ENCODE measurements at regions not wholly inside any gene's neighbourhood (a gene's known extent, or its start where the extent isn't known, plus 50 kb on each side); places are given as distances from the start of the nearest gene placed in this dataset.
A peak's percentile ranks its signal among the peaks of the same experiment; 100 is the strongest.
"Not testable (repeated sequence)": the region's sequence is repeated elsewhere in the genome, so short reads cannot be mapped to it uniquely, and the experiment has no call there.

DNA sequence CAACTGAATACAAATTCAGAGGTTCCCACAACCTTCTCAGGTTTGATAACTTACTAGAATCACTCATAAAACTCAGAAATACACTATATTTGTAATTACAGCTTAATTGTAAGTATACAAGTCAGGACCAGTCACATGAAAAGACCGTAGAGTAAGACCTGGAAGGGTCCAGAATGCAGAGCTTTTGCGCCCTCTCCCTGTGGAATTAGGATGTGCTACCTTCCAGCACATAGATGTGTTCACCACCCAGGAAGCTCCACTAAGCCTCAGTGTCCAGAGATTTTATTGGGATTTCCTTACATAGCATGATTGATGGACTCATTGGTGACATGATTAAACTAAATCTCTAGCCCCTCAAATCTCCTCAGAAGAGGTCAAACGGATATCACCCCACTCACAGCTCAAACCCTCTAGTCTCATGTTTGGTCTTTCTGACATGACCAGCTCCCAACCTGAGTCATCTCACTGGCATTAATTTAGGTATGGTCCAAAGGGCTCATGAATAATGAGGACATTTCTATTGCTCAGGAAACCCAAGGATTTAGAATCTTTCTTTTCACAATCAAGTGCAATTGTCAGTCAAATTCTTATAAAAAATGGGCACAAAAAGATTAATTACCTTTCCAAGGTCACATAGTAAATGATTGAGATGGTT lies 77.2 kb upstream of the UBASH3B start:
- TF ChIP-seq, protein P1, sequence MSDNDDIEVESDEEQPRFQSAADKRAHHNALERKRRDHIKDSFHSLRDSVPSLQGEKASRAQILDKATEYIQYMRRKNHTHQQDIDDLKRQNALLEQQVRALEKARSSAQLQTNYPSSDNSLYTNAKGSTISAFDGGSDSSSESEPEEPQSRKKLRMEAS (IDR thresholded peaks at IDR 0.05; ENCODE audit: low read depth, low read length), result no peak
- TF ChIP-seq, protein P2, sequence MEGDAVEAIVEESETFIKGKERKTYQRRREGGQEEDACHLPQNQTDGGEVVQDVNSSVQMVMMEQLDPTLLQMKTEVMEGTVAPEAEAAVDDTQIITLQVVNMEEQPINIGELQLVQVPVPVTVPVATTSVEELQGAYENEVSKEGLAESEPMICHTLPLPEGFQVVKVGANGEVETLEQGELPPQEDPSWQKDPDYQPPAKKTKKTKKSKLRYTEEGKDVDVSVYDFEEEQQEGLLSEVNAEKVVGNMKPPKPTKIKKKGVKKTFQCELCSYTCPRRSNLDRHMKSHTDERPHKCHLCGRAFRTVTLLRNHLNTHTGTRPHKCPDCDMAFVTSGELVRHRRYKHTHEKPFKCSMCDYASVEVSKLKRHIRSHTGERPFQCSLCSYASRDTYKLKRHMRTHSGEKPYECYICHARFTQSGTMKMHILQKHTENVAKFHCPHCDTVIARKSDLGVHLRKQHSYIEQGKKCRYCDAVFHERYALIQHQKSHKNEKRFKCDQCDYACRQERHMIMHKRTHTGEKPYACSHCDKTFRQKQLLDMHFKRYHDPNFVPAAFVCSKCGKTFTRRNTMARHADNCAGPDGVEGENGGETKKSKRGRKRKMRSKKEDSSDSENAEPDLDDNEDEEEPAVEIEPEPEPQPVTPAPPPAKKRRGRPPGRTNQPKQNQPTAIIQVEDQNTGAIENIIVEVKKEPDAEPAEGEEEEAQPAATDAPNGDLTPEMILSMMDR (IDR thresholded peaks at IDR 0.05; ENCODE audit: low read depth, low read length), result peak; percentile 44
- no peak overlapping the region for H3K4me3 ChIP-seq (ENCODE audit: low read depth, low read length)
- DNase-seq (ENCODE audit: low read depth), result peak; percentile 51

DNA sequence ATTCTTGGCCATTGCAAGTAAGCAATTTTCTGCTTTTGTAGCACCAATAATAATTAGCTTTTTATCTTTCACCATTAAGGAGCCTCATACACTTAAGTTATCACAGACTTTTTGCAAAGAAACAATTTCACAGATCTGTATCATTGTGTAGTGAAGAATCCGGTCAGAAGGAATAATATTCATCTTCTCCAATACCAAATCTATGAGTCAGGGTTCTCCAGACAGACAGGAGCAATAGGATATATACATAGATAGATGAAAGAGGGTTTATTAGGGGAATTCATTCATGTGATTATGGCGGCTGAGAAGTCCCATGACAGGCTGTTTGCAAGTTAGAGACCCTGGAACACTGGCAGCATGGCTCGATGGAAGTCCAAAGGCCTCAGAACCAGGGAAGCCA lies 82.9 kb upstream of the UBASH3B start:
- H3K4me3 ChIP-seq (ENCODE audit: low read depth, low read length), result no peak overlapping the region
- TF ChIP-seq, protein P1 (IDR thresholded peaks at IDR 0.05; ENCODE audit: low read depth, low read length), result no peak
- TF ChIP-seq POLR2A (IDR thresholded peaks at IDR 0.05; ENCODE audit: extremely low read depth, insufficient read length) (no peak), MYC (IDR thresholded peaks at IDR 0.05; ENCODE audit: low read depth, low read length) (no peak)
- TF ChIP-seq, protein P2 (IDR thresholded peaks at IDR 0.05; ENCODE audit: low read depth, low read length), result no peak
- no peak for DNase-seq (ENCODE audit: low read depth)

DNA sequence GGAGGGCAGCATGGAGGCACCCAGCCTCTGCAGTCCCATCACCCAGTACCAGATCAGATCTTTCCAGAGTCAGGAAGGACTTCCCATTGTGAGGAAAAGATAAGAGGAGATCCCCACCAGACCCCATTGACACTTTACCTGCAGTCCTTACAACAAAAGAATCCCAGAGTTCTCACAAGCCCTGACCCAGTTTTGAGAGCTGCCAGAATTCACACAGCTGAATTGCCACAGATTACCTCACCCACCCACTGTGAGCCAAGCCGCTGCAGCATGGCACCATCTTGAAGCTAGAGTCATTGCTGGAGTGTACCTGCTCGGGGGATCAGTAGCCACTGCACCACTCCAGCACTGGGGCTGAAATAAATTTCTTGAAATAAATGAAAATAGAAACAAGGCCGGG lies 91.8 kb upstream of the UBASH3B start:
- no peak overlapping the region for H3K4me3 ChIP-seq (ENCODE audit: low read depth, low read length)
- TF ChIP-seq MYC (IDR thresholded peaks at IDR 0.05; ENCODE audit: low read depth, low read length) (no peak), POLR2A (IDR thresholded peaks at IDR 0.05; ENCODE audit: extremely low read depth, insufficient read length) (no peak)
- TF ChIP-seq, protein P2 (IDR thresholded peaks at IDR 0.05; ENCODE audit: low read depth, low read length), result no peak
- TF ChIP-seq, protein P1 (IDR thresholded peaks at IDR 0.05; ENCODE audit: low read depth, low read length), result no peak
- no peak for DNase-seq (ENCODE audit: low read depth)

DNA sequence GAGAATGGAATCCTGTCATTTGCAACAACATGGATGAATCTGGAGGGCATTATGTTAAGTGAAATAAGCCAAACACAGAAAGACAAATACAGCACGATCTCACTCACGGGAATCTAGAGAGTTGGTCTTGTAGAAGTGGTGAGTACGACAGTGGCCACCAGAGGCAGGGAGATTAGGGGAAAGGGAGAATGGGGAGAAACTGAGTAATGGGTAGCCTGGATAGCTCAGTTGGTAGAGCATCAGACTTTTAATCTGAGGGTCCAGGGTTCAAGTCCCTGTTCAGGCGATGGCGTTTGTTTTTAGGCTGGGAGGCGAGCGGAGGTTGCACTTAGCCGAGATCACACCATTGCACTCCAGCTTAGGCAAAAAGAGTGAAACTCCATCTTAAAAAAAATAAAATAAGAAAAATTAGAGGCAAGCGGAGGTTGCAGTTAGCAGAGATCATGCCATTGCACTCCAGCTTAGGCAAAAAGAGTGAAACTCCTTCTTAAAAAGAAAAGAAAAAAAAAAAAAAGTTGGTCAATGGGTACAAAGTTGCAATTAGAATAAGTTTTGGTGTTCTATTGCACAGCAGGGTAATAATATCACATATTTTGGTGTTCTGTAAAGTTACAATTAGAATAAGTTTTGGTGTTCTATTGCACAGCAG lies 95.7 kb upstream of the UBASH3B start:
- peak; percentile 64 for DNase-seq (ENCODE audit: low read depth)
- TF ChIP-seq MYC (IDR thresholded peaks at IDR 0.05; ENCODE audit: low read depth, low read length), result no peak
- TF ChIP-seq, protein P2 (IDR thresholded peaks at IDR 0.05; ENCODE audit: low read depth, low read length), result no peak
- no peak for TF ChIP-seq POLR2A (IDR thresholded peaks at IDR 0.05; ENCODE audit: extremely low read depth, insufficient read length)
- TF ChIP-seq, protein P1 (IDR thresholded peaks at IDR 0.05; ENCODE audit: low read depth, low read length), result no peak
- H3K4me3 ChIP-seq (ENCODE audit: low read depth, low read length), result no peak overlapping the region

DNA sequence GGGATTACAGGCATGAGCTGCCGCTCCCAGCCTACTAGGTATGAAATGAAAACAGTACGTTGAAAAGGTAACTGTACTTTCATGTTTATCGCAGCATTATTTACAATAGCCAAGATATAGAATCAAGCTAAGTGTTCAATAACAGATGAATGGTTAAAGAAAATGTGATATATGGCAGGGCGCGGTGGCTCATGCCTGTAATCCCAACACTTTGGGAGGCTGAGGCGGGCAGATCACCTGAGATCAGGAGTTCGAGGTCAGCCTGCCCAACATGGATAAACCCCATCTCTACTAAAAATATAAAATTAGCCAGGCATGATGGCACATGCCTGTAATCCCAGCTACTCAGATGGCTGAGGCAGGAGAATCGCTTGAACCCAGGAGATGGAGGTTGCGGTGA lies 96.3 kb upstream of the UBASH3B start:
- not testable (repeated sequence) for DNase-seq (ENCODE audit: low read depth)

DNA sequence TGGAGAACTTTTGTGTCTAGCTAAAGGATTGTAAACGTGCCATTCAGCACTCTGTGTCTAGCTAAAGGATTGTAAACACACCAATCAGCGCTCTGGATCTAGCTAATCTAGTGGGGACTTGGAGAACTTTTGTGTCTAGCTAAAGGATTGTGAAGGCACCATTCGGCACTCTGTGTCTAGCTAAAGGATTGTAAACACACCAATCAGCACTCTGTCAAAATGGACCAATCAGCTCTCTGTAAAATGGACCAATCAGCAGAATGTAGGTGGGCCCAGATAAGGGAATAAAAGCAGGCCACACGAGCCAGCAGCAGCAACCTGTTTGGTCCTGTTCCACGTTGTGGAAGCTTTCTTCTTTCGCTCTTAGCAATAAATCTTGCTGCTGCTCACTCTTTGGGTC lies 98.4 kb upstream of the UBASH3B start:
- H3K4me3 ChIP-seq (ENCODE audit: low read depth, low read length); DNase-seq (ENCODE audit: low read depth): not testable (repeated sequence)

More for the DNA sequence above, 96.3 kb upstream of the UBASH3B start:
- not testable (repeated sequence) for H3K4me3 ChIP-seq (ENCODE audit: low read depth, low read length)

DNA sequence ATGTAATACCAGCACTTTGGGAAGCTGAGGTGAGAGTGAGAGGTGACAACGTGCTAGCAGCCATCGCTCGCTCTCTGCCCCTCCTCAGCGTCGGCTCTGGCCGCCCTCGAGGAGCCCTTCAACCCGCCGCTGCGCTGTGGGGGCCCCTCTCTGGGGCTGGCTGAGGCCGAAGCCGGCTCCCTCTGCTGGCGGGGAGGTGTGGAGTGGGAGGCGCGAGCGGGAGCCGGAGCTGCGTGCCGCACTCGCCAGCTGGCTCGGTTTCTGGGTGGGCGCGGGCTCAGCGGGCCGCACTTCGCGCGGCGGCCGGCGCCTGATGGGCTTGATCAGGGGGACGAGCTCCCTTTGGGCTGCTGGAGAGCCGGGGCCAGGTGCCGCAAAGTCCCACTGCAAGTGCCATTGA lies 98.9 kb upstream of the UBASH3B start:
- no peak for TF ChIP-seq POLR2A (IDR thresholded peaks at IDR 0.05; ENCODE audit: extremely low read depth, insufficient read length)
- TF ChIP-seq, protein P1 (IDR thresholded peaks at IDR 0.05; ENCODE audit: low read depth, low read length), result no peak
- TF ChIP-seq, protein P2 (IDR thresholded peaks at IDR 0.05; ENCODE audit: low read depth, low read length), result no peak
- H3K4me3 ChIP-seq (ENCODE audit: low read depth, low read length), result no peak overlapping the region
- DNase-seq (ENCODE audit: low read depth), result no peak
